DND-41 (cell line): ENCODE measurements at regions not wholly inside any gene's neighbourhood (a gene's known extent, or its start where the extent isn't known, plus 50 kb on each side); places are given as distances from the start of the nearest gene placed in this dataset.

Source experiments
- ATAC-seq: fragments of 200-7000 bp; cut with Tn5 transposase; 3 replicates; pipeline ENCODE4 v1.9.1; 2021; ENCODE audit warnings: low read depth; ENCODE audit not compliant: insufficient read depth
- DNase-seq: peaks from one replicate; pipeline ENCODE4 v3.0.0-alpha.2; 2020
- H2AFZ ChIP-seq: 2 replicates; pipeline ENCODE4 v1.6.0; 2012; ENCODE audit warnings: low read depth, low read length
- H3K27ac ChIP-seq: 2 replicates; pipeline ENCODE4 v1.5.1; 2012; ENCODE audit warnings: low read length, inconsistent platforms
- H3K27me3 ChIP-seq: fragments of 200-600 bp; sonication (generic); 2 replicates; pipeline ENCODE4 v1.6.0; 2012; ENCODE audit warnings: low read length, mild to moderate bottlenecking, inconsistent platforms; ENCODE audit not compliant: insufficient read depth, poor library complexity
- H3K36me3 ChIP-seq: 2 replicates; pipeline ENCODE4 v1.5.1; 2012; ENCODE audit warnings: low read length, inconsistent platforms; ENCODE audit not compliant: insufficient read depth
- H3K4me1 ChIP-seq: 2 replicates; pipeline ENCODE4 v1.5.1; 2012; ENCODE audit warnings: mild to moderate bottlenecking, low read length; ENCODE audit not compliant: insufficient read depth
- H3K4me2 ChIP-seq: 2 replicates; pipeline ENCODE4 v1.6.0; 2012; ENCODE audit warnings: mild to moderate bottlenecking, moderate library complexity, low read length, inconsistent platforms; ENCODE audit not compliant: insufficient read depth
- H3K4me3 ChIP-seq, 2 experiments: fragments of 200-600 bp in 1 of 2; shearing (Covaris generic) in 1 of 2; 2 replicates each; pipeline ENCODE4 v1.5.1; 2012 to 2016; ENCODE audit warnings: inconsistent platforms in 2 of 2, low read length in 2 of 2, mild to moderate bottlenecking in 2 of 2, low read depth in 1 of 2, moderate library complexity in 1 of 2
- H3K79me2 ChIP-seq: 2 replicates; pipeline ENCODE4 v1.6.0; 2012; ENCODE audit warnings: low read length, inconsistent platforms; ENCODE audit not compliant: insufficient read depth
- H3K9ac ChIP-seq: 2 replicates; pipeline ENCODE4 v1.6.0; 2012; ENCODE audit warnings: low read depth, mild to moderate bottlenecking, inconsistent platforms, low read length, moderate library complexity
- H3K9me3 ChIP-seq: 2 replicates; pipeline ENCODE4 v1.5.1; 2012; ENCODE audit warnings: low read length, moderate library complexity, mild to moderate bottlenecking, inconsistent platforms; ENCODE audit not compliant: insufficient read depth, severe bottlenecking
- H4K20me1 ChIP-seq: 2 replicates; pipeline ENCODE4 v1.6.0; 2012; ENCODE audit warnings: low read length; ENCODE audit not compliant: insufficient read depth
- EZH2 ChIP-seq: IDR thresholded peaks from 3 replicates; pipeline ENCODE4 v1.6.1; 2012; ENCODE audit warnings: borderline replicate concordance, low read depth, mild to moderate bottlenecking, moderate library complexity, low read length, inconsistent platforms; ENCODE audit not compliant: severe bottlenecking
- TF ChIP-seq, protein P1 (sequence below): IDR thresholded peaks from 2 replicates; pipeline ENCODE4 v1.5.1; 2012; ENCODE audit warnings: borderline replicate concordance, low read length, moderate library complexity, mild to moderate bottlenecking; ENCODE audit not compliant: poor library complexity, severe bottlenecking; ENCODE audit errors: extremely low read depth

DNA sequence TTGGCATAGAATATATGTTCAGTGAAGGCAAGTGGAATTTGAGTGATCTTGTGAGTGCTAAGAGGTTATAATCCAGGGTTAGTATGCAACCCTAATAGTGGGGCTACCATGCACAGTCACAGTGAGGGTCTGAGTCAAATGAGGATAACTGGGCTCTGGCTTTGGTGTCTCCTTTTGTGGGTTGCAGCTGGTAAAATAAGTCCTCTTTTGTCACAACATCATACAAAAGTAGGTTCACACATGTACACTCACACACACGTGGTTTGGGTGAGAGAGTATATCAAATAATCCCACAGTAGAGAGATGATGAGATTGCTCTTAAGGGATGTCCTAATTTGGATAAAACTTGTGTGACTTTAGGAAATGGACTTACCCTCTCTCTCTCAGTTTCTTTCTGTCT lies 79.6 kb upstream of the EOLA2 start:
- no peaks in the 10 kb centered on the region for H3K36me3 ChIP-seq
- H3K4me2 ChIP-seq = no peak overlapping the region
- no peaks in the 10 kb centered on the region for H3K4me1 ChIP-seq
- H3K9ac ChIP-seq = no peak overlapping the region
- no peak for TF ChIP-seq EZH2
- TF ChIP-seq, protein P1, sequence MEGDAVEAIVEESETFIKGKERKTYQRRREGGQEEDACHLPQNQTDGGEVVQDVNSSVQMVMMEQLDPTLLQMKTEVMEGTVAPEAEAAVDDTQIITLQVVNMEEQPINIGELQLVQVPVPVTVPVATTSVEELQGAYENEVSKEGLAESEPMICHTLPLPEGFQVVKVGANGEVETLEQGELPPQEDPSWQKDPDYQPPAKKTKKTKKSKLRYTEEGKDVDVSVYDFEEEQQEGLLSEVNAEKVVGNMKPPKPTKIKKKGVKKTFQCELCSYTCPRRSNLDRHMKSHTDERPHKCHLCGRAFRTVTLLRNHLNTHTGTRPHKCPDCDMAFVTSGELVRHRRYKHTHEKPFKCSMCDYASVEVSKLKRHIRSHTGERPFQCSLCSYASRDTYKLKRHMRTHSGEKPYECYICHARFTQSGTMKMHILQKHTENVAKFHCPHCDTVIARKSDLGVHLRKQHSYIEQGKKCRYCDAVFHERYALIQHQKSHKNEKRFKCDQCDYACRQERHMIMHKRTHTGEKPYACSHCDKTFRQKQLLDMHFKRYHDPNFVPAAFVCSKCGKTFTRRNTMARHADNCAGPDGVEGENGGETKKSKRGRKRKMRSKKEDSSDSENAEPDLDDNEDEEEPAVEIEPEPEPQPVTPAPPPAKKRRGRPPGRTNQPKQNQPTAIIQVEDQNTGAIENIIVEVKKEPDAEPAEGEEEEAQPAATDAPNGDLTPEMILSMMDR = no peak
- H2AFZ ChIP-seq = no peak overlapping the region
- no peak for DNase-seq
- no peaks in the 10 kb centered on the region for H3K27me3 ChIP-seq
- no peak for ATAC-seq
- no peaks in the 10 kb centered on the region for H3K79me2 ChIP-seq
- no peak overlapping the region for H3K27ac ChIP-seq
- no peak overlapping the region for H3K4me3 ChIP-seq
- H3K9me3 ChIP-seq = no peaks in the 10 kb centered on the region
- no peaks in the 10 kb centered on the region for H4K20me1 ChIP-seq

DNA sequence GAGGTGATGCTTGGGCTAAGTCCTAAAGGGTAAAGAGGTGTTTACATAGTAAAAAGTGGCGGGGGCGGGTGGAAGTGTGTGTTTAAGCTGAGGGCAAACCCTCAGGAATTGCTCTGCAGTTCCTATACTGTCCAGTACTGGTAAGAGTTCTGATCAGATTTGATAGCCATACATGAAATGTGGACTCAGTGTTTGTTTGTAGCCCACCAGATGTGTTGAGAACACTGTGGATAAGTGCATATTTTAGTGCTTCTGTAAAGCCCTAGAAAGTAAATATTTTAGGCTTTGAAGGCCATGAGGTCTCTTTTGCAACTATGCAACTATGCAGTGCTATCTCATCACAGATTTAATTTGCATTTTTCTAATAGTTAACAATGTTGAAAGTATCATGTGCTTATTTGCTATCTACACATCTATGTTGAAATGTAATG lies 80.7 kb upstream of the EOLA2 start:
- Histone ChIP-seq H4K20me1 (no peaks in the 10 kb centered on the region), H3K4me3 (no peak overlapping the region), H2AFZ (no peak overlapping the region), H3K9ac (no peak overlapping the region), H3K79me2 (no peaks in the 10 kb centered on the region), H3K36me3 (no peaks in the 10 kb centered on the region), H3K4me2 (no peak overlapping the region), H3K9me3 (no peaks in the 10 kb centered on the region), H3K4me1 (no peaks in the 10 kb centered on the region), H3K27me3 (no peaks in the 10 kb centered on the region), H3K27ac (no peak overlapping the region)
- DNase-seq = no peak
- TF ChIP-seq, protein P1 = no peak
- no peak for TF ChIP-seq EZH2
- no peak for ATAC-seq

DNA sequence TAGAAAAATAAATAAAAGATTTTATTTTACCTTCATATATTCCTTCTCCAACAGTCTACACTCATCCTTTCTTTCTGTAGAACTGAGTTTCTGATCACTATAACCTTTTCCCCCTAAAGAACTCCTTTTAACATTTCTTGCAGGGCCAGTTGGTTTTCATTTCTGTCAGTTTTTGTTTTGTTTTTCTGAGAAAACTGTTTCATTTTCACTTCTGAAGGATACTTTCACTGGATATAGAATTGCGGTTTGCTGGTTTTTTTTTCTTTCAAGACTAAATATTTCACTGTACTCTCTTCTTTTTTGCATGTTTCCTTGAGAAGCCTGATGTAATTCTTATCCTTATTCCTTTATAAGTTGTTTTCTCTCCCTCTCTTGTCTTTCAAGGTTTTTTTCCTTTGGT lies 90.4 kb upstream of the EOLA2 start:
- ATAC-seq = peak; percentile 56
- DNase-seq = no peak

More for the DNA sequence above, 90.4 kb upstream of the EOLA2 start:
- Histone ChIP-seq H3K36me3 (no peaks in the 10 kb centered on the region), H3K9me3 (no peaks in the 10 kb centered on the region), H3K79me2 (no peaks in the 10 kb centered on the region), H4K20me1 (no peaks in the 10 kb centered on the region), H3K4me1 (peaks cover 4% of the 10 kb centered on the region; the same call in 1 of the 2 replicates), H3K27me3 (no peaks in the 10 kb centered on the region), H2AFZ (no peak overlapping the region), H3K4me3 (no peak overlapping the region), H3K4me2 (no peak overlapping the region), H3K9ac (no peak overlapping the region), H3K27ac (no peak overlapping the region)
- TF ChIP-seq, protein P1 = no peak
- TF ChIP-seq EZH2 = no peak
